Esophagus (tissue), 2 donors: ENCODE measurements at regions not wholly inside any gene's neighbourhood (a gene's known extent, or its start where the extent isn't known, plus 50 kb on each side); places are given as distances from the start of the nearest gene placed in this dataset.

Experiments used
- H3K27ac ChIP-seq, 2 donors: one replicate each; pipeline ENCODE4 v1.5.1; 2013; ENCODE audit warnings: low read depth in 2 of 2, mild to moderate bottlenecking in 2 of 2, inconsistent platforms in 1 of 2, low read length in 1 of 2, moderate library complexity in 1 of 2
- H3K27me3 ChIP-seq, 2 donors: one replicate each; pipeline ENCODE4 v1.6.1; 2013; ENCODE audit warnings: low read length in 2 of 2, control low read depth in 1 of 2, mild to moderate bottlenecking in 1 of 2; ENCODE audit not compliant: insufficient read depth in 2 of 2, control insufficient read depth in 1 of 2
- H3K36me3 ChIP-seq, 2 donors: one replicate each; pipeline ENCODE4 v1.6.1; 2013; ENCODE audit warnings: low read length in 1 of 2; ENCODE audit not compliant: control insufficient read depth in 2 of 2, insufficient read depth in 2 of 2
- H3K4me1 ChIP-seq, 2 donors: one replicate each; pipeline ENCODE4 v1.6.1; 2013; ENCODE audit warnings: low read length in 1 of 2; ENCODE audit not compliant: control insufficient read depth in 2 of 2, insufficient read depth in 2 of 2
- H3K4me3 ChIP-seq, 2 donors: one replicate each; pipeline ENCODE4 v1.5.1; 2013; ENCODE audit warnings: low read length in 2 of 2, mild to moderate bottlenecking in 2 of 2, low read depth in 1 of 2, moderate library complexity in 1 of 2
- H3K9me3 ChIP-seq, 2 donors: one replicate each; pipeline ENCODE4 v1.6.1; 2013; ENCODE audit warnings: mild to moderate bottlenecking in 2 of 2, low read depth in 1 of 2, low read length in 1 of 2, moderate library complexity in 1 of 2; ENCODE audit not compliant: control insufficient read depth in 2 of 2, insufficient read depth in 1 of 2
- WGBS, 2 donors: extraction: QIAGEN DNeasy Blood & Tissue Kit; methylation state at CpG; one replicate each; pipeline ENCODE4 v1.1.7; 2013; 5-methylcytosine and 5-hydroxymethylcytosine counted together
- donor health status: healthy with polysubstance abuse.
- donor health status: Bipolar disorder and iron deficiency.

DNA sequence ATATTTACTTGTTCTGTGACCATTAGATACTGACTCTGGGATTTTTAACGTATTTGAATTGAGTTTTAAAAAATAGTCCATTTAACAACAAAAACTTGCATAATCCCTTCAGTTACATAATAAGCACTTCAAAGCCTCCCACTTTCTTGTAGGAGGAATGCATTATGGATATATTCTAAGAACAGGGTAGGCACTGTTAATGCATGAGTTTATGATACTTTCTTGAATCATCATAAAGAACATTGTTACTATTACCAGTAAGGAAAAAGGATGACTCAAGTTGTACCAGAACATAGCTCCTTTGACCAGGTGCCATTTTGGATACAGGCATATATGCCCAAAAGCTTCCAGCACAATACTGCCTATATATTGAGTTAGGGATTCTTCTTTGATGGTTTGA lies 671.4 kb downstream of the GALC start:
- H3K4me3 ChIP-seq: no peak overlapping the region
- no peaks in the 10 kb centered on the region for H3K27me3 ChIP-seq
- WGBS, 2 donors: 82 to 89% methylated on average over 1 of the region's 1 CpG
- H3K36me3 ChIP-seq: no peaks in the 10 kb centered on the region
- H3K9me3 ChIP-seq: no peaks in the 10 kb centered on the region
- no peaks in the 10 kb centered on the region for H3K4me1 ChIP-seq
- H3K27ac ChIP-seq: no peak overlapping the region

DNA sequence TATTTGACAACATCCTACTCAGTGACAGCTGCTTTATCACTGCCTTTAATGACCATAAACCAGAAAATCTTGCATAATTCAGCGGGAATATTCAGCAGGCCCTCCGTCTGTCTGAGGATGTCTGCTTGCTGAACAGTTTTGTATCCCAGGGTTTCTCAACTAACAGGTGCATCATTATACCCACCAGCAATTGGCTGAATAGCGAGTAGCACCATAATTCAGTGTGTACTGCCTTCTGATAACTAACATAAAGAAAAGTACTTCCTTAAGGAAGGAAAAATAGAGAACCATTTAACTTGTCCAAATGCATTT lies 680.1 kb downstream of the GALC start:
- Histone ChIP-seq H3K27me3 (no peaks in the 10 kb centered on the region), H3K27ac (no peak overlapping the region), H3K36me3 (no peaks in the 10 kb centered on the region), H3K4me3 (no peak overlapping the region), H3K9me3 (peaks cover 0 to 3% of the 10 kb centered on the region in 2 donors), H3K4me1 (no peaks in the 10 kb centered on the region)
- 57 to 74% methylated on average over 3 of the region's 3 CpGs for WGBS, 2 donors

DNA sequence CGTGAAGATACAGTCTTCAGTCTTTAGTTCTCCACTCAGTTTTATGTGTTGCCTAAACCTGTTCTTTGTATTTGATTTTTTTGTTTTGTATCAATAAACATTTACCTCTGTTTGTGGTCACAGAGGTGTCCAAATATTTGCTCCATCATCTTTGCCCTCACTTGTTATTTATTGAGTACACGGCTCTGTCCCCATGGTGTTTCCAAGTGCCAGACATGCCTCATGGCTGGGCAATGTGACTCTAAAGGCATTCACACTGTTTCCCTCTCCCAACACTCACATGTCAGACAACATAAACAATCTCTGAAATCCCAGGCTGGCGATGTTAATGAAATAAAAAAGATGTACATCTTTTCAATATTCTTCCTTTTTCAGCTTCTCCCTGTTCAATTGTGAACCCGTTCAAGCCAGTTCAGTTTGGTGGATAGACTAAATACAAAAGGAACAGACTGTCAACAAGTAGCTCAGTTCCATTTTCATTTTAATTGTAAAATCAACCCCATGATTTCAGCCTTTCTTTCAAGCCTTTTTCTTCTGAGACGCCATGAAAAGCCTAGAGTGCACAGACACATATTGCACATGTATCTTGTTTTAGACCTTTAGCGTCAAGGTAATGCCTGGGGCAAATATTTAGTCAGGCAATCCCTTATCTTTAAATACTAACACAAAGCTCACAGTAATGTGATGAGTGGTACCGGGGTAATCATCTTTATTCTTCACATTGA lies 680.7 kb downstream of the GALC start:
- Histone ChIP-seq H3K4me3 (no peak overlapping the region), H3K27ac (no peak overlapping the region), H3K36me3 (no peaks in the 10 kb centered on the region), H3K9me3 (peaks cover 0 to 3% of the 10 kb centered on the region in 2 donors), H3K4me1 (no peaks in the 10 kb centered on the region), H3K27me3 (no peaks in the 10 kb centered on the region)
- WGBS, 2 donors: 49 to 54% methylated on average over 7 of the region's 7 CpGs

DNA sequence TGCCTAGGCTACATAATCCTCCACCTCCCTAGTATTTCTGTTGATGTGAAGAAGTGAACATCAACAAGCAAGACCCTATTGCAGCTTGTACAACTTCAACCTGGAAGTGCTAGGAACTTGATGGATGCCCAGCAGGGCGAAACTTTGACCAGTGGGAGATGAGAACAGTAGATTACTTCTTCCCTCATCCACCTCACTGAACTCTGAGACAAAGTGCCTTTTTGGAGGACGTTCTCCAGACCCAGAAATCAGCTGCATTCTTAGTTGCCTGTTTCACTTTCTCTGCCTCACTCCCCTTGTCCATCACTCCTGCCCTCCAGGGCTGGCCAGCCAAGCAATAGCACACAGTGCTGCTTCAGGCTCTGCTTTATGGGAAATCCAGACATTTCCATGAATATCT lies 683.4 kb downstream of the GALC start:
- WGBS, 2 donors: 56 to 59% methylated on average over 2 of the region's 2 CpGs
- H3K4me1 ChIP-seq: no peaks in the 10 kb centered on the region
- H3K4me3 ChIP-seq: no peak overlapping the region
- no peak overlapping the region for H3K27ac ChIP-seq
- H3K9me3 ChIP-seq: peaks cover 0 to 3% of the 10 kb centered on the region in 2 donors
- no peaks in the 10 kb centered on the region for H3K36me3 ChIP-seq
- H3K27me3 ChIP-seq: no peaks in the 10 kb centered on the region

DNA sequence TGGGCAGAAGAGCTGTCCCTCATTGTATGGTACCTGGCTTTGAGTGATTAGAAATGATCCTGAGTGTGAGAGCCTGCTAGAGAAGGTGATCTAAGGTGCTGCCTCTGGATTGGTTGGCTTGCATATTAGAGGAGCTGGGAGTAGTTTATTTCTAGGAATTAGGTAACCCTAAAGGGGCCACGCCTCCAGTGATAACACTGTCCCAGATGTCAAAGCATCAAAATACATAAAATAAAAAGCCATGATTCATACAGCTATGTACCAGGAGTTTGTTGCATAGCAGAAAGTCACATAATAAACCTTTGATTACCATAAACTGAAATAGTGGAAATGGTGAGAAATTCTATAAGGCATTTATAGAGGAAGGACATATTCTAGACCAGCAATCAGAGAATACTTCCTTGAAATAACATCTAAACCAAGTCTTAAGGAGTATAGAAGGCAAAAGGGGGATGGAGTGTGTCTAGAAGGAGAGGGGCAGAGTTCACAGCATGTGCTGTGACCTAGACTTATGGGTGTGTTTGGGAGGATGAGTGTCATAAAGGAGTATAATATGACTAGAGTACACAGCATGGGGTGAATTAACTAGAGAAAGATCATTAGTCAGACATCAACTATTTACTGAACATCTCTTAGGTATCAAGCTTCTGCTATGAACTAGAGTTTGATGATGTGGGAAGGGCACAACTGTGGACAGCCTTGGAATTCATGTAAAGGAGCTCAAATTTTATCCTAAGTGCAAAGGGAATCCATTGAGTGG lies 686.4 kb downstream of the GALC start:
- no peaks in the 10 kb centered on the region for H3K4me1 ChIP-seq
- H3K27ac ChIP-seq: no peak overlapping the region
- no peak overlapping the region for H3K4me3 ChIP-seq
- peaks cover 0 to 3% of the 10 kb centered on the region in 2 donors for H3K9me3 ChIP-seq
- no peaks in the 10 kb centered on the region for H3K36me3 ChIP-seq
- WGBS, 2 donors: 65 to 83% methylated on average over 1 of the region's 1 CpG
- H3K27me3 ChIP-seq: no peaks in the 10 kb centered on the region

DNA sequence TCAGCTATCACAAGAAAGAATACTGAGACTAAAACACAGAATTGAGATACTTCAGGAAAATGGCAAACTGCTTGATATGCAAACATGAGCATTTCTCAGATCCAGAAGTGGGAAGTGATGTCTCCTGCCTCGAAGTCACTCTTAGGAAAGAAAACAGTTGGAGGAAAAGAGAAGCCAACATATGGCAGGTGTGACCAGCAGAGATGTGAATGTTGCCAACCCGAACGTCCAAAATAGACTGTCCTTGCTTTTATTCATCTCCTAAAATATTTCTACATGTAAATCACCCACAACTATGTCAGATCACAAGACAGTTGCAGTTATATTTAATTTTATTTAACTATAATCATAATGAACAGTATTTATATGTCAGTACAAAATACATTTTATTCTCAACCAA lies 687.6 kb downstream of the GALC start:
- Histone ChIP-seq H3K9me3 (peaks cover 0 to 3% of the 10 kb centered on the region in 2 donors), H3K36me3 (no peaks in the 10 kb centered on the region), H3K4me3 (no peak overlapping the region), H3K27ac (no peak overlapping the region), H3K4me1 (no peaks in the 10 kb centered on the region), H3K27me3 (no peaks in the 10 kb centered on the region)
- 62 to 68% methylated on average over 3 of the region's 3 CpGs for WGBS, 2 donors

DNA sequence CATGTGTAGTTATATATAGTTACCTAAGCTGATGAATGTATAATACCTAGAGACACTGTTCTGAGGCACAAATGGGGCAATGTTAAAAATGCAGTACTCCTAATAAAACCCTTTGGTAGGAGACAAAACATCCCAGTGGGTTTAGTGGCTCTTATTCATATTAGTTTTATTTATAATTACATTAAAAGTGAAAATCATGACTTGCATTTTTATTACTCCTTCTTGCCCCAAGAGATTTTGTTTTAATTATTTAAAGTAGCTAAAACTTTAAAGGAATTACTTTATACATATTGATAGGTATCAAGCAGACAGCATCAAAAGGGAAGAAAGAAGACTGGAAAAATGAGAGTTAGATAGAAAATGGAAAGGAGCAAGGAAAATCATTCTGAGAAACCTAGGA lies 688.6 kb downstream of the GALC start:
- no peaks in the 10 kb centered on the region for H3K36me3 ChIP-seq
- no peak overlapping the region for H3K4me3 ChIP-seq
- no peaks in the 10 kb centered on the region for H3K27me3 ChIP-seq

DNA sequence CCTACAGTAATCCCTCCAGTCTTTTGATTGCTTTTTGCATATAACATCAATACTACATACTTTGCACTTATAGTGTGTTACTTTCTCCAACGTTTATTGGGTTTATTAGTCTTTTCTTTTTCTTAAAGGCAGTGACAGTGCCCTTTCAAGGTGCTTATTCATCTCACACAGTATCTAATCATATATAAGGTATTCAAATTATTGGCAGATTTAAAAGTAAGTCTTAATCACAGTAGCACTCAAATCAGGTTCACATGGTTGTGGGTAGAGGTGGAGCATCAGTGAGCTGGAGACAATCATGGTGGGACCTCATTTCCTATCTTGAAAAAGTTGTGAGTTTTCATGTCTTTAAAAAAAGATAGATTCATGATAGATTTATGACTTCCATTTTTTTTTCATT lies 706.2 kb downstream of the GALC start:
- Histone ChIP-seq H3K4me3 (no peak overlapping the region), H3K9me3 (no peaks in the 10 kb centered on the region), H3K4me1 (no peaks in the 10 kb centered on the region), H3K27me3 (no peaks in the 10 kb centered on the region), H3K27ac (no peak overlapping the region), H3K36me3 (no peaks in the 10 kb centered on the region)
- WGBS, 2 donors: 69 to 74% methylated on average over 1 of the region's 1 CpG

More for the DNA sequence above, 688.6 kb downstream of the GALC start:
- Histone ChIP-seq H3K4me1 (no peaks in the 10 kb centered on the region), H3K27ac (no peak overlapping the region), H3K9me3 (peaks cover 0 to 1% of the 10 kb centered on the region in 2 donors)

DNA sequence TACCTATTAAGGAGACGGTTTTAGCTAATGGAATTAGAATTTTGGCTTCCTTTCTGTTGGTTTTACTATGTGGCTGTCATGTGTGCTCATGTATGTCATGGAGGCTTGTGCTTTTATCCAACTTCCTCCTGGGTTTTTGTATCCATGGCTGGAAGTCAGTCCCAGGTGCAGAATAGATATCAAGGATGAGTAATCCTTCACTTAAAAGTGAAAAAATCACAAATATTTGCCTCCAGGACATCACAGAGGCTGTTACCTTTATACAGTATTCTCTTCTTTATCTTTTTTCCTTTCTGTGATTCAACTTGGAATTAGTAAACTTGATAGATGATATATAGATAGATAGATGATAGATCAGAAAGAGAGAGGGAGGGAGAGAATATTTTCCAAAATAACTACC lies 706.8 kb downstream of the GALC start:
- H3K4me1 ChIP-seq: no peaks in the 10 kb centered on the region
- H3K4me3 ChIP-seq: no peak overlapping the region
- no peaks in the 10 kb centered on the region for H3K9me3 ChIP-seq
- no peaks in the 10 kb centered on the region for H3K36me3 ChIP-seq
- WGBS, 2 donors: 44 to 46% methylated on average over 1 of the region's 1 CpG
- no peaks in the 10 kb centered on the region for H3K27me3 ChIP-seq
- no peak overlapping the region for H3K27ac ChIP-seq

DNA sequence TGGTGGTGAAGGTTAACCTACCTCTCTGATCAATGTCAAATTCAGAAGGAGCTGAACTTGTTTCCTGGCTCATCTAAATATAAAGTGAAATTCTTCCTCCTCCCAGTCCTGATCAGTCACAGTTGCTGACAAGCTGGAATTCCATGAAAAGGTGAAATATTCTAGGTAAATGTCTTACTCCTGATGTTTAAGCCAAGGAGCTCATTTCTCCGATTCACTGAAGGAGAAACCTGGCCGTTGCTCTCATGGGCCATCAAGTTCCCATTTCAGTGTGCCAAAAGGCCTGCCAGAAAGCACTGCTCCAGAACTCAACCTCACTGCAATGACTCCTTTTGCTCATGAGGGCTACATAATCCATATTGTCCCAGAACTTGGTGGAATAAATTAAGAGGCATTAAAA lies 707.5 kb downstream of the GALC start:
- Histone ChIP-seq H3K4me3 (no peak overlapping the region), H3K27ac (no peak overlapping the region), H3K27me3 (no peaks in the 10 kb centered on the region), H3K4me1 (no peaks in the 10 kb centered on the region), H3K9me3 (no peaks in the 10 kb centered on the region), H3K36me3 (no peaks in the 10 kb centered on the region)
- WGBS, 2 donors: 71 to 87% methylated on average over 2 of the region's 2 CpGs
